ENCODE measurements at regions not wholly inside any gene's neighbourhood (a gene's known extent, or its start where the extent isn't known, plus 50 kb on each side); places are given as distances from the start of the nearest gene placed in this dataset.

DNA sequence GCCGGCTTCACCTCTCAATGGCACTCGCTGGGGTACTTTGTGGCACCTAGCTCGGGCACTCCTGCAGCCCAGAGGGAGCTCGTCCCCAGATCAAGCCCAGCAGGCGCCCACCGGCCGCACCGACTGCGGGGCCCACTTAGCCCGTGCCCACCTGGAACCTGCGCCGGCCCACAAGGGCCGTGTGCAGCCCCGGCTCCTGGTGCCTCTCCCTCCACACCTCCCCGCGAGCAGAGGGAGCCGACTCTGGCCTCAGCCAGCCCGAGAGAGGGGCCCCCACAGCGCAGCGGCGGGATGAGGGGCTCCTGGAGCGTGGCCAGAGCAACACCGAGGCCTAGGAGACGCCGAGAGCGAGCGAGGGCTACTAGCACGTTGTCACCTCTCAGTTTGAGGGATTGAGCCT lies 82.1 kb upstream of the SHISA3 start:
- no peak overlapping the region for H3K23ac ChIP-seq (ENCODE audit: low read depth, low read length)
- no peak overlapping the region; the same call in 1 of the 2 replicates for H3K18ac ChIP-seq (ENCODE audit: low read depth, low read length)
- WGBS, 2 experiments (ENCODE audit: extremely low coverage in 2 of 2, insufficient read length in 1 of 2) = 28% methylated on average over 3 of the region's 28 CpGs; no CpG with 5 or more reads in 1 of the 2 experiments
- no peak overlapping the region for H3K4me3 ChIP-seq (ENCODE audit: insufficient read depth, low read depth, low read length)
- no peak overlapping the region for H2AFZ ChIP-seq (replicated peaks; ENCODE audit: low read length, poor library complexity)
- no peak overlapping the region for H2BK20ac ChIP-seq (ENCODE audit: low read depth, low read length)
- no peaks in the 10 kb centered on the region for H4K20me1 ChIP-seq (ENCODE audit: insufficient read depth, low read length)
- H3K27me3 ChIP-seq (ENCODE audit: control insufficient read depth, insufficient read depth, low read length) = no peaks in the 10 kb centered on the region
- DNase-seq = no peak
- no peak overlapping the region for H2AK5ac ChIP-seq (ENCODE audit: low read depth, low read length)
- H4K91ac ChIP-seq (ENCODE audit: insufficient read depth, low read depth, low read length) = no peak overlapping the region
- POLR2A ChIA-PET (ENCODE audit: unreplicated experiment) = no interaction called here
- no peak overlapping the region for H3K4me2 ChIP-seq (ENCODE audit: low read depth, low read length)
- H2BK5ac ChIP-seq (ENCODE audit: low read depth, low read length, poor library complexity, severe bottlenecking) = no peak overlapping the region
- no peak overlapping the region for H2BK15ac ChIP-seq (ENCODE audit: low read depth, low read length)
- dilution Hi-C loops (cut with HindIII; ENCODE audit: low sequenced_read_pairs, unreplicated experiment) = no loop called here
- no peak overlapping the region for H3K4ac ChIP-seq (ENCODE audit: low read depth, low read length)
- H3K4me1 ChIP-seq (ENCODE audit: control insufficient read depth, insufficient read depth, low read length) = no peaks in the 10 kb centered on the region; the same call in 1 of the 2 replicates
- intact Hi-C loops (cut with micrococcal nuclease) = no loop called here
- CTCF ChIA-PET = no interaction called here
- H4K5ac ChIP-seq (ENCODE audit: low read depth, low read length) = no peak overlapping the region; the same call in 1 of the 2 replicates
- H2AK9ac ChIP-seq (replicated peaks; ENCODE audit: low read depth, low read length, poor library complexity) = no peak overlapping the region
- no peak overlapping the region for H3K9ac ChIP-seq (ENCODE audit: low read depth, low read length)
- in situ Hi-C loops (cut with MboI; ENCODE audit: low sequenced_read_pairs) = no loop called here
- no peak for ATAC-seq (ENCODE audit: low read depth)
- BruUV-seq (replicated peaks) = no TSS peak
- no peaks in the 10 kb centered on the region for H3K36me3 ChIP-seq (ENCODE audit: control insufficient read depth, insufficient read depth, low read length)
- H3K14ac ChIP-seq (replicated peaks; ENCODE audit: low read depth, low read length) = no peak overlapping the region
- H3K27ac ChIP-seq (ENCODE audit: insufficient read depth, low read length) = no peak overlapping the region
- H2BK120ac ChIP-seq (ENCODE audit: low read depth, low read length) = no peak overlapping the region
- no peaks in the 10 kb centered on the region for H3K79me1 ChIP-seq (ENCODE audit: low read depth in 1 of 2, low read length in 2 of 2)
- TF ChIP-seq RFX5 (IDR thresholded peaks at IDR 0.05; ENCODE audit: low read depth, low read length) (no peak), USF2 (IDR thresholded peaks at IDR 0.05; ENCODE audit: low read depth, low read length) (no peak)
- TF ChIP-seq, protein P1, sequence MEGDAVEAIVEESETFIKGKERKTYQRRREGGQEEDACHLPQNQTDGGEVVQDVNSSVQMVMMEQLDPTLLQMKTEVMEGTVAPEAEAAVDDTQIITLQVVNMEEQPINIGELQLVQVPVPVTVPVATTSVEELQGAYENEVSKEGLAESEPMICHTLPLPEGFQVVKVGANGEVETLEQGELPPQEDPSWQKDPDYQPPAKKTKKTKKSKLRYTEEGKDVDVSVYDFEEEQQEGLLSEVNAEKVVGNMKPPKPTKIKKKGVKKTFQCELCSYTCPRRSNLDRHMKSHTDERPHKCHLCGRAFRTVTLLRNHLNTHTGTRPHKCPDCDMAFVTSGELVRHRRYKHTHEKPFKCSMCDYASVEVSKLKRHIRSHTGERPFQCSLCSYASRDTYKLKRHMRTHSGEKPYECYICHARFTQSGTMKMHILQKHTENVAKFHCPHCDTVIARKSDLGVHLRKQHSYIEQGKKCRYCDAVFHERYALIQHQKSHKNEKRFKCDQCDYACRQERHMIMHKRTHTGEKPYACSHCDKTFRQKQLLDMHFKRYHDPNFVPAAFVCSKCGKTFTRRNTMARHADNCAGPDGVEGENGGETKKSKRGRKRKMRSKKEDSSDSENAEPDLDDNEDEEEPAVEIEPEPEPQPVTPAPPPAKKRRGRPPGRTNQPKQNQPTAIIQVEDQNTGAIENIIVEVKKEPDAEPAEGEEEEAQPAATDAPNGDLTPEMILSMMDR (conservative IDR thresholded peaks at IDR 0.05; ENCODE audit: low read depth, low read length) = no peak
- H4K8ac ChIP-seq (ENCODE audit: low read depth in 2 of 2, low read length in 2 of 2) = no peak overlapping the region
- H3K9me3 ChIP-seq (ENCODE audit: control insufficient read depth, insufficient read depth, low read length) = peaks cover 6% of the 10 kb centered on the region; the same call in 1 of the 2 replicates
- H3K56ac ChIP-seq (ENCODE audit: extremely low read depth, insufficient read depth, low read length) = no peak overlapping the region
- no peaks in the 10 kb centered on the region for H3K9me1 ChIP-seq (ENCODE audit: insufficient read depth, low read length)

Measured in IMR-90 (cell line).